NCI-H774 (cell line): ENCODE measurements at regions not wholly inside any gene's neighbourhood (a gene's known extent, or its start where the extent isn't known, plus 50 kb on each side); places are given as distances from the start of the nearest gene placed in this dataset.
A peak's percentile ranks its signal among the peaks of the same experiment; 100 is the strongest.
"Not testable (repeated sequence)": the region's sequence is repeated elsewhere in the genome, so short reads cannot be mapped to it uniquely, and the experiment has no call there.

Experiments used
- DNase-seq: peaks from one replicate; lab custom pipeline; 2025; lab: John Stamatoyannopoulos, UW

- DNase-seq = no peak
These were observed 203.3 kb upstream of the IMPG1 start for GRCh38 chr6:76275746-76276145.

- no peak for DNase-seq
These were observed 192.0 kb upstream of the IMPG1 start for GRCh38 chr6:76264468-76264867.

GRCh38 chr6:76262240-76262639, 189.8 kb upstream of the IMPG1 start:
- no peak for DNase-seq

GRCh38 chr6:76250666-76251065, 178.2 kb upstream of the IMPG1 start:
- no peak for DNase-seq

DNA sequence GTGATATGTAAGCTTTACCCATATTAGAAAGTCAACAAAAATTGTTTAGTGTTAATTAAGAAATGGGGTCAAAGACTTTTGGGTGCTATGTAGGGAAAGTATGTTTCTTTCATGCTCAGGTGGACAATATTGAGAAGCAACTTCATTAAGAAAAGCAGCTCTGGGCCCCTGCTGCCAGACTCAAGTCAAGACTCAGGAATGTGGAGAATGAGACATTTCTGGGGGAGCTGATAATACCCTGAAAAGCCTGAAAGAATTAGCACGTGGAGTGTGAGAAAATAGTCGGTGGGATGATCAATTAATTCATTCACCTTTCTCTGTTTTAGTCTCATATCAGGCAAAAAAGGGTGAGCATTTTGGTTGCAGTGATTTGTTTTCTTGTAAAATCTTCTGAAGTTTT, 175.1 kb upstream of the IMPG1 start:
- no peak for DNase-seq

DNA sequence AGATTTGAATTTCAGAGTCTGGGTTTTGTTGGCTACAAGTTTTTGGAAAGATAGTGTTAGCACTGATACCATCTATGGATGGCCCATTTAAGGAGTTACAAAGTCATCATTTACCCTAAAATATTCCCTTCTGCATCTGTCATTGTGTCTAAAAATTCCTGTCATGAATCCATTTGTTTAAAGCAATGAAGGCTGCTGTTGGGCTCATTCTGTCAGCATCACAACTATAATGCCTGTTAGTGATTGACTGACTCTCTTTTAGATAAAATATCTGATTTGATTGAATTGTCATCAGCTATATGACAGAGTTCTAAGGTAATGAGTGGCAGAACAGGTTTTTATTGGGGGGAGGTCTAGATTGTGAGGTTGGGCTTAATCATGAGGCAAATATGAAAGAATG, 167.6 kb upstream of the IMPG1 start:
- DNase-seq = no peak

DNA sequence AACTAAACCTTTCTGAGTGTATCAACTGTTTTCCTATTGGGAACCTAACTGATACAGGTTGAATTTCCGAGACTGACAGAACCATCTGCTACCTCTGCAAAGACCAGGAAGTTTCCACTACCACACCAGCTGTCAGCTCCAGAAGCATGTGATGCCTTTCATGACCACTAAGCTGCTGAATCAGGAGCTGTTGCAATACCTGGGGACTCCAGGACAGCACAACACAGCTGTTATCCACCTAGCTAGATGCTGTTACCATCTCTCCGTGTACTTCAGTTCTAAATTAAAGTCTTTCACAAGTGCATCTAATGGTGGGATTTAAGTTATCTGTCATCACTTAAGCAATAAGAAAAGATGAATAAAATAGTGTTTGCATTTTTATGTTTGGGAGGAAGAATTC, 158.2 kb upstream of the IMPG1 start:
- DNase-seq = no peak

- no peak for DNase-seq
These were observed 149.7 kb upstream of the IMPG1 start for GRCh38 chr6:76222189-76222588.

GRCh38 chr6:76221525-76221924, 149.1 kb upstream of the IMPG1 start:
- DNase-seq = no peak

- no peak for DNase-seq
These were observed 148.3 kb upstream of the IMPG1 start for GRCh38 chr6:76220805-76221204.

- DNase-seq = no peak
These were observed 145.1 kb upstream of the IMPG1 start for GRCh38 chr6:76217606-76218005.

GRCh38 chr6:76214546-76214945, 142.1 kb upstream of the IMPG1 start:
- DNase-seq = no peak

- DNase-seq = no peak
These were observed 102.3 kb upstream of the IMPG1 start for GRCh38 chr6:76174722-76175121.

GRCh38 chr6:76166874-76167273, 94.4 kb upstream of the IMPG1 start:
- no peak for DNase-seq

DNA sequence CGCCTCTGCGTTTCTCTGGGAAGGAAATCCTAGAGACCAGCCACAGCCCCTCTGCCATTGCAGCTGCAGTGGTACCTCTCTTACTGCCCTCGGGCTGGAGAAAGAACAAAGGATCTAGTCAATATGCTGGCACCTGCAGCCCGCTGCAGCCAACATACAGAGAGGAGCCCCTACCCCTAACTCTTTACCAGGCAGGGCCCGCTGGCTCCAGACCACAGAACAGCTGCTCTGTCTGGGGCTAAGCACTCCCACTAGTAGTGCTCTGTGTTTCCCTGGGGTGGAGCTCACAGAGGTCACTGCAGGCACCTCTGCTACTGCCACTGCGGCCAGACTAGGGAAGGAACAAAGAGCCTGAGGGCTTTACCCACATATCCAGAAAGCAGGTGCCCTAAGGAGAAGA, 93.8 kb upstream of the IMPG1 start:
- no peak for DNase-seq

DNA sequence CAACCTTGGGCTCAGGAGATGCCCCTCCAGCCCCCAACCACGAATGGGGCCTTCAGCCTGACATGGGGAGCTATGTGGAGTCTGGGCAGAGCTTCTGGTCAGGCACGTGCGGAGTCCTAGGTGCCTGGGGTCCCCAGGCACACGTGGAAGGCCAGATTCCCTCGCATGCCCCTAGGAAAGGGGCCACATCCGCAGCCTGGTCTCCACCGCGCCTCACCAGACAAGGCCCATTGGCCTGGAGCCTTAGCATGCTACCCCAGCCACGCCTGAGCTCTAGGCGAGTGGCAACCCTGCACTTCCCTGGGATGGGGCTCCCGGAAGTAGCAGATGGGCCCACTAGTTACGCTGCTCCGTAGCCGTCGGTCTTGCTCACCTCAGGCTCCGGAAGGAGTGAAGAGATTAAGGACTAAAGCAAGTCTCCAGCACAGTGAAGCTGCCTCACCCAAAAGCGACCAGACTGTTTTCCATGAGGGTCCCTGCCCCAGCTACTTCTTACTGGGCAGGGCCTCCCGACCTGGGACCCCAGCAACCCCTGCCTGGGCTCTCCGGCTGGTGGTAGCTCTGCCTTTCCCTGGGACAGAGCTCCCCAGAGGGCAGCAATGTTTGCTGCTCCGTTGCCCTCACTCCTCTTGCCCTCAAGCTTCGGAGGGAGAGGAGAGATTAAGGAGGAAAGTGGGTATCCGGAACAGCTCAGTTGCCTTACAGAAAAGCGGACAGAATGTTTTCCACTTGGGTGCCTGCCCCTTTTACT, 93.2 kb upstream of the IMPG1 start:
- no peak for DNase-seq

GRCh38 chr6:76162811-76163210, 90.3 kb upstream of the IMPG1 start:
- no peak for DNase-seq

DNA sequence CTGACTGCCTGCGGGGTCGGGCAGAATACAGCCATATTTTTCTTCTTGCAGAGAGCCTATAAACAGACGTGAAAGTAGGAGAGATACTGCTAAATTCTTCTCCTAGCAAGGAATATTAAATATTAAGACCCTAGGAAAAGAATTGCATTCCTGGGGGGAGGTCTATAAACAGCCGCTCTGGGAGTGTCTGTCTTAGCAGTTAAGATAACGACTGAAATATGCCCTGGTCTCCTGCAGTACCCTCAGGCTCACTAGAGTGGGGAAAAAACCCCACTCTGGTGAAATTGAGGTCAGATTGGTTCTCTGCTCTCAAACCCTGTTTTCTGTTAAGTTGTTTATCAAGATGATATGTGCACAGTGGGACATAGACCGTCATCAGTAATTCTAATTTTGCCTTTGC, 85.3 kb upstream of the IMPG1 start:
- not testable (repeated sequence) for DNase-seq

DNA sequence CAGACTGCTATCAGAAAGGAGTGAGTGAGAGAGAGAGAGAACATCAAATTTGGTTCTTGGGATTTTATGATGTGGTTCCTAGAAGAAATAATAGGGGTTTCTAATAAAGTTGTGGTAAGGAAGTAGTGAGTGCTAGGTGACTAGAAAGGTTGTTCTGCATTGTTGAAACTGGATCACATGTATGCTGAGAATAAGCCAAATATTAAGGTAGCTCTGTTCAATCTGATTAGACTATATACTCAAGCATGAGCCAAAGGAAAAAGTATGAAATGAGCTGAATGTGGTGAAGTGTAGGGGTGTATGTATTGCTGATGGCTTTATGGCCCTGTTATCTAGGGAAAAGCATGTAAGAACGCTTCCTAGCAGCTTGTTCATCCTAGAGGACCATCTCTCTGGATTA, 63.0 kb upstream of the IMPG1 start:
- DNase-seq = no peak

DNA sequence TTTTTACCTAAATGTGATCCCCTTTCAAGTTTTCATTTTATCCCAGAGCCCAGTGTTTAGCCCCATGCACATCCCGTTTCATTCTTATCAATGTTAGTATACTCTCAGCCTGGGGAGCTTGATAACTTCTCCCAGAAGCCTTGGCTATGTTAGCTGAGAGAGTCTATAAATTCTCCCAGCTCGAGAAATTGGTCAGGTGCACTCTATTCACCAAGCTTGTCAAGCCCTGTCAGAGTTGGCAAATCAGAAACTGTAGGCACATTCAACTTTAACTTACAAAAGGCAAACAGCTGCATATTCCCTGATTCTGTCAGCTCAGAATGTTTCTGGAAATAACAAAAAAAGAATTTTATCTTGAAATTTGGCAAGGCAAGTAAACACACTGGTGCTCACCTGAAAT, 62.2 kb upstream of the IMPG1 start:
- no peak for DNase-seq

DNA sequence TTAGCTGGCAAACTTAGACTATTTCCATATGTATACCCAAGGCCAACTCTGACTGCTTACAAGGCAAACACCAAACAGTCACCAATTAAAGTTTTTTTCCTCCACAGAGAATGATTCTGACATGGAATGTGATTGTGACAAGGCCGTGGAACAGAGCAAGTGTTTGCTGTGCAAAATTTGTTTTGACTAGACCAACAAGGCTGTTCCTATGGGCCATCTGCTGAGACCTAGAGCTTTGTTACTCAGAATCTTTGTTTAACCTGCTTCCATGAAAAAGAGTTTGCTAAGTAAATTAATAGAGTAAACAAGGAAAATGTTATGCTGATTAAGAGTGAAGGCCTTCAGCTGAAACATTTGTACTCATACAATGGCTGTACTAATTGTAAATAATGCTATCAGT, 51.6 kb upstream of the IMPG1 start:
- peak; percentile 82 for DNase-seq
